Endothelial cell of umbilical vein (primary cell): ENCODE measurements at regions not wholly inside any gene's neighbourhood (a gene's known extent, or its start where the extent isn't known, plus 50 kb on each side); places are given as distances from the start of the nearest gene placed in this dataset.

ENCODE experiments used
- BruUV-seq: library from RNA; stranded (reverse); fragments of 400-500 nt; replicated peaks from 2 replicates; lab custom pipeline; 2021; lab: Mats Ljungman, UMichigan
- CTCF ChIA-PET: fragments of 300-600, 350-600 bp; sonication (Branson Sonifier 250); formaldehyde crosslinking; loops from one replicate; lab custom pipeline; 2021; ENCODE audit warnings: antibody characterized with exemption, inconsistent platforms; lab: Charles Lee
- POLR2A ChIA-PET: fragments of 300-600, 350-600 bp; sonication (Branson Sonifier 250); formaldehyde crosslinking; loops from one replicate; lab custom pipeline; 2021; ENCODE audit warnings: antibody characterized with exemption, inconsistent platforms; lab: Charles Lee
- DNase-seq: peaks from one replicate; pipeline ENCODE4 v3.0.0-alpha.2; 2011; ENCODE audit warnings: low read depth, low spot score
- FAIRE-seq: peaks from 2 replicates; lab custom pipeline; 2011; peaks lifted over from hg19 to GRCh38; lab: Jason Lieb, UNC
- H2AFZ ChIP-seq: 2 replicates; pipeline ENCODE4 v1.6.0; 2012; ENCODE audit warnings: low read depth, low read length, control low read depth, inconsistent platforms
- H3K27ac ChIP-seq: 2 replicates; pipeline ENCODE4 v1.5.1; 2011; ENCODE audit warnings: low read depth, mild to moderate bottlenecking, control low read depth, low read length, moderate library complexity; ENCODE audit not compliant: insufficient read depth
- H3K27me3 ChIP-seq, 2 experiments: 2 replicates each; pipeline versions ENCODE4 v1.6.0 to v1.6.1; 2011; ENCODE audit warnings: low read length in 2 of 2, mixed read lengths in 1 of 2; ENCODE audit not compliant: control insufficient read depth in 2 of 2, insufficient read depth in 2 of 2
- H3K36me3 ChIP-seq, 2 experiments: 2 replicates in 1 of 2; 3 replicates in 1 of 2; pipeline ENCODE4 v1.5.1; 2011; ENCODE audit warnings: low read length in 2 of 2, mild to moderate bottlenecking in 1 of 2, moderate library complexity in 1 of 2; ENCODE audit not compliant: control insufficient read depth in 2 of 2, insufficient read depth in 2 of 2; ENCODE audit errors: extremely low read depth in 1 of 2
- H3K4me1 ChIP-seq: 3 replicates; pipeline ENCODE4 v1.5.1; 2011; ENCODE audit warnings: mild to moderate bottlenecking, low read length; ENCODE audit not compliant: control insufficient read depth, insufficient read depth; ENCODE audit errors: extremely low read depth
- H3K4me2 ChIP-seq: 2 replicates; pipeline ENCODE4 v1.6.1; 2011; ENCODE audit warnings: low read length, control low read depth, mixed read lengths; ENCODE audit not compliant: insufficient read depth
- H3K4me3 ChIP-seq, 3 experiments: fragments of 200-600 bp in 1 of 3; sonication (generic), shearing (Covaris generic) in 1 of 3; replicated peaks in 1 of 3; 2 replicates each; pipeline ENCODE4 v1.5.1; 2011 to 2016; ENCODE audit warnings: control low read depth in 3 of 3, low read length in 3 of 3, mild to moderate bottlenecking in 2 of 3, inconsistent platforms in 1 of 3, low read depth in 1 of 3, moderate library complexity in 1 of 3; ENCODE audit not compliant: insufficient read depth in 1 of 3
- H3K79me2 ChIP-seq: 2 replicates; pipeline ENCODE4 v1.6.0; 2012; ENCODE audit warnings: low read length, inconsistent platforms; ENCODE audit not compliant: control insufficient read depth, insufficient read depth
- H3K9ac ChIP-seq: replicated peaks from 2 replicates; pipeline ENCODE3; 2011; ENCODE audit warnings: low read length, control low read depth; ENCODE audit not compliant: insufficient read depth; ENCODE audit errors: extremely low read depth
- H3K9me1 ChIP-seq: replicated peaks from 3 replicates; pipeline ENCODE4 v1.6.0; 2011; ENCODE audit warnings: mild to moderate bottlenecking, low read length; ENCODE audit not compliant: control insufficient read depth, insufficient read depth; ENCODE audit errors: extremely low read depth
- H3K9me3 ChIP-seq: replicated peaks from 2 replicates; pipeline ENCODE4 v1.5.1; 2012; ENCODE audit warnings: low read length, inconsistent platforms; ENCODE audit not compliant: control insufficient read depth, insufficient read depth
- H4K20me1 ChIP-seq: replicated peaks from 2 replicates; pipeline ENCODE3; 2011; ENCODE audit warnings: mild to moderate bottlenecking, low read length; ENCODE audit not compliant: control insufficient read depth, insufficient read depth; ENCODE audit errors: extremely low read depth
- EZH2 ChIP-seq: IDR thresholded peaks from 2 replicates; pipeline ENCODE4 v1.6.1; 2012; ENCODE audit warnings: borderline replicate concordance, low read depth, mild to moderate bottlenecking, moderate library complexity, low read length, inconsistent platforms; ENCODE audit not compliant: severe bottlenecking
- FOS ChIP-seq: IDR thresholded peaks from 2 replicates; pipeline ENCODE4 v1.6.1; 2011; ENCODE audit warnings: mild to moderate bottlenecking, low read length, moderate library complexity, borderline replicate concordance; ENCODE audit not compliant: insufficient read depth
- GATA2 ChIP-seq: IDR thresholded peaks from 2 replicates; pipeline ENCODE4 v1.7.0; 2011; ENCODE audit warnings: low read depth, mild to moderate bottlenecking, moderate library complexity, mixed read lengths, low read length; ENCODE audit not compliant: insufficient read length, insufficient read depth
- JUN ChIP-seq: IDR thresholded peaks from 2 replicates; pipeline ENCODE4 v1.6.1; 2011; ENCODE audit warnings: borderline replicate concordance, low read depth; ENCODE audit not compliant: insufficient read length, insufficient read depth
- MAX ChIP-seq: IDR thresholded peaks from 2 replicates; pipeline ENCODE4 v1.6.1; 2011; ENCODE audit not compliant: insufficient read depth, insufficient read length
- MYC ChIP-seq: IDR thresholded peaks from one replicate; pipeline ENCODE4 v1.6.1; 2011; ENCODE audit warnings: mild to moderate bottlenecking, low read depth, low read length
- POLR2A ChIP-seq: IDR thresholded peaks from 2 replicates; pipeline ENCODE4 v1.6.1; 2012; ENCODE audit warnings: low read depth, mild to moderate bottlenecking, control low read depth, low read length
- POLR2AphosphoS5 ChIP-seq: IDR thresholded peaks from 2 replicates; pipeline ENCODE4 v1.6.1; 2012; ENCODE audit warnings: low read depth, mild to moderate bottlenecking, control low read depth, low read length, moderate library complexity; ENCODE audit not compliant: insufficient read depth
- dilution Hi-C: fragments of 300-500 bp; cut with MboI; formaldehyde crosslinking; loops from one replicate; pipeline ENCODE4 v1.15.0; 2019; ENCODE audit warnings: low sequenced_read_pairs; ENCODE audit not compliant: extremely low pct_ligation_motif_present
- intact Hi-C: fragments of 100-400 bp; cut with micrococcal nuclease; formaldehyde crosslinking; loops from one replicate; pipeline ENCODE4 v1.10.0; 2022
- TF ChIP-seq, protein P1 (sequence below), 2 donors: IDR thresholded peaks; 1 replicate in 1 of 2; 2 replicates in 1 of 2; pipeline ENCODE4 v1.5.1; 2011; ENCODE audit warnings: low read length in 2 of 2, mild to moderate bottlenecking in 2 of 2, moderate library complexity in 2 of 2, control low read depth in 1 of 2, inconsistent platforms in 1 of 2, low read depth in 1 of 2; ENCODE audit not compliant: insufficient read depth in 1 of 2; ENCODE audit errors: extremely low read depth in 1 of 2

DNA sequence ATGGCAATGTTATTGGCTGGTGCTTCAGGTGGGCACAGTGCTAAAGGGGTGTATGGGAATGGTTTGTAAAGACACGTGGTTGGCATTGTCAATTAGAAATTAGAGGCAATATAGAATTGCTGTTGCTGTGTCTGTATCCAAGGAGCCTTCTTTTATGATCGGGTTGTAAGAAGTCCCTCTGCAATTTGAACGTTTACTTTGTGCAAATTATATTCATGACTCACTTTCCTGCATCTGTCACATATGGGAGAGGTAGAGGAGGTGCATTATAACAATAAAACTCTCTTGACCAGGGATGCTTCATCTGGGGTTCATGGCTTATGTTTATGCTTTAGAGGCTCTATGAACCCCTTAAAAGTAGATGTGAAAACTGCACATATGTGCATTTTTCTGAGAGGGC, 130.4 kb upstream of the DNAH14 start:
- no peak for FAIRE-seq

DNA sequence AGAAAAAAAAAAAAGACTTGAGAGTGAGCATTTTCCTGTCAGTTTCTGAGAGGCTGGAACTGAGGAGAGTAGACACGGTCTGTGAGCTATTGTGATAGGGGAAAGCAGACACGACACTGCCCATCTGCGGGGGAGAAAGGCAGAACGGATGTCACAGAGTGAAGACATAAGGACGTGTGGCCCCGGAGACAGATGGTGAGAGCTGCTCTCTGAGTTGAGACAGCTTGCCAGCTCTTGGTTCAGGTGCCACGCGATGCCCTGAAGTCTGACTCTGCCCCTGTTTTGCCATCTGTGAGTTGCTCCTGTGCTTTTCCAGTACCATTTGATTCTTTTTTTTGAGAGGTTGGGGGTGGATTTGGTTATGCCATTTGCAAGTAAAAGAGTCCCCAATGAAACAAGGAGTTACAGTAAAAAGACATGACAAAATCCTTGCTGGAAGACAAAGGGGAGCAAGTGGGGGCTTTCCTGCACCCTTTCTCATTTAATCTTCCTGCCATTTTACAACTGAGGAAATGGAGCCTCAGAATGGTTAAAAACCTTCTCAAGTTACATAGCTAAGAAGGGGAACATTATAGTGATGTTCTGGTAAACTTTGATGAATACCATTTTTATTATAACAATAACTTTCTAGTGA, 128.9 kb upstream of the DNAH14 start:
- H4K20me1 ChIP-seq = no peaks in the 10 kb centered on the region
- POLR2A ChIA-PET = interaction anchor here (0.7 kb wide), 1 partner anchor 196 kb away, joined by 3 read pairs; no protein-coding TSS in a partner anchor
- dilution Hi-C loops (no loop called here), intact Hi-C loops (no loop called here)
- BruUV-seq = no TSS peak
- no peak for DNase-seq
- H3K36me3 ChIP-seq = no peaks in the 10 kb centered on the region
- H3K9me3 ChIP-seq = no peaks in the 10 kb centered on the region
- CTCF ChIA-PET = no interaction called here
- no peaks in the 10 kb centered on the region for H3K9me1 ChIP-seq
- no peak for TF ChIP-seq MYC
- TF ChIP-seq POLR2A = no peak
- no peak for TF ChIP-seq MAX
- no peak for TF ChIP-seq JUN
- TF ChIP-seq FOS = no peak
- TF ChIP-seq, protein P1, sequence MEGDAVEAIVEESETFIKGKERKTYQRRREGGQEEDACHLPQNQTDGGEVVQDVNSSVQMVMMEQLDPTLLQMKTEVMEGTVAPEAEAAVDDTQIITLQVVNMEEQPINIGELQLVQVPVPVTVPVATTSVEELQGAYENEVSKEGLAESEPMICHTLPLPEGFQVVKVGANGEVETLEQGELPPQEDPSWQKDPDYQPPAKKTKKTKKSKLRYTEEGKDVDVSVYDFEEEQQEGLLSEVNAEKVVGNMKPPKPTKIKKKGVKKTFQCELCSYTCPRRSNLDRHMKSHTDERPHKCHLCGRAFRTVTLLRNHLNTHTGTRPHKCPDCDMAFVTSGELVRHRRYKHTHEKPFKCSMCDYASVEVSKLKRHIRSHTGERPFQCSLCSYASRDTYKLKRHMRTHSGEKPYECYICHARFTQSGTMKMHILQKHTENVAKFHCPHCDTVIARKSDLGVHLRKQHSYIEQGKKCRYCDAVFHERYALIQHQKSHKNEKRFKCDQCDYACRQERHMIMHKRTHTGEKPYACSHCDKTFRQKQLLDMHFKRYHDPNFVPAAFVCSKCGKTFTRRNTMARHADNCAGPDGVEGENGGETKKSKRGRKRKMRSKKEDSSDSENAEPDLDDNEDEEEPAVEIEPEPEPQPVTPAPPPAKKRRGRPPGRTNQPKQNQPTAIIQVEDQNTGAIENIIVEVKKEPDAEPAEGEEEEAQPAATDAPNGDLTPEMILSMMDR (IDR thresholded peaks at IDR 0.05; ENCODE audit: extremely low read depth in 1 of 2, insufficient read depth in 1 of 2, low read depth in 1 of 2, low read length in 2 of 2) = no peak
- TF ChIP-seq POLR2AphosphoS5 = no peak
- no peak for TF ChIP-seq EZH2
- no peak for TF ChIP-seq GATA2
- H2AFZ ChIP-seq = no peak overlapping the region
- H3K79me2 ChIP-seq = no peaks in the 10 kb centered on the region
- H3K4me1 ChIP-seq = no peaks in the 10 kb centered on the region
- H3K27me3 ChIP-seq = no peaks in the 10 kb centered on the region
- no peak overlapping the region for H3K4me2 ChIP-seq
- no peak overlapping the region for H3K9ac ChIP-seq
- H3K27ac ChIP-seq = no peak overlapping the region
- no peak overlapping the region for H3K4me3 ChIP-seq
- no peak for FAIRE-seq

More for the DNA sequence above, 130.4 kb upstream of the DNAH14 start:
- H3K9me1 ChIP-seq = no peaks in the 10 kb centered on the region
- no peak overlapping the region for H3K27ac ChIP-seq
- H4K20me1 ChIP-seq = no peaks in the 10 kb centered on the region
- TF ChIP-seq FOS = no peak
- no peaks in the 10 kb centered on the region for H3K4me1 ChIP-seq
- ChIA-PET CTCF (no interaction called here), POLR2A (no interaction called here)
- no peaks in the 10 kb centered on the region for H3K9me3 ChIP-seq
- H2AFZ ChIP-seq = no peak overlapping the region
- no peak overlapping the region for H3K4me3 ChIP-seq
- no peak for DNase-seq
- no TSS peak for BruUV-seq
- no peak overlapping the region for H3K4me2 ChIP-seq
- dilution Hi-C loops = no loop called here
- no peak overlapping the region for H3K9ac ChIP-seq
- intact Hi-C loops = loop anchor here (5.0 kb wide), 1 partner anchor 47 kb away; no protein-coding TSS in a partner anchor
- no peaks in the 10 kb centered on the region for H3K36me3 ChIP-seq
- no peaks in the 10 kb centered on the region for H3K79me2 ChIP-seq
- no peaks in the 10 kb centered on the region for H3K27me3 ChIP-seq
